OCI-LY1 (cell line): ENCODE measurements at regions not wholly inside any gene's neighbourhood (a gene's known extent, or its start where the extent isn't known, plus 50 kb on each side); places are given as distances from the start of the nearest gene placed in this dataset.

Source experiments
- H2AFZ ChIP-seq: fragments of 200-600 bp; sonication (generic), shearing (Covaris generic); 2 replicates; pipeline ENCODE4 v1.6.0; 2014; ENCODE audit warnings: antibody characterized with exemption, mild to moderate bottlenecking, low read length
- H3F3A ChIP-seq: fragments of 200-600 bp; sonication (generic), shearing (Covaris generic); 2 replicates; pipeline ENCODE4 v1.6.0; 2014; ENCODE audit warnings: mild to moderate bottlenecking, antibody characterized with exemption, low read length, moderate library complexity; ENCODE audit not compliant: insufficient read depth
- H3K27ac ChIP-seq: fragments of 200-600 bp; sonication (generic); 2 replicates; pipeline ENCODE4 v1.5.1; 2014; ENCODE audit warnings: low read length, mixed run types, mild to moderate bottlenecking, low read depth; ENCODE audit not compliant: poor library complexity, severe bottlenecking
- H3K27me3 ChIP-seq: fragments of 200-600 bp; sonication (generic); 2 replicates; pipeline ENCODE4 v1.6.0; 2014; ENCODE audit warnings: antibody characterized with exemption, mild to moderate bottlenecking, low read length, moderate library complexity; ENCODE audit not compliant: insufficient read depth
- H3K36me3 ChIP-seq: fragments of 200-600 bp; sonication (generic); 2 replicates; pipeline ENCODE4 v1.6.1; 2014; ENCODE audit warnings: mild to moderate bottlenecking, antibody characterized with exemption, low read length, moderate library complexity, mixed read lengths; ENCODE audit not compliant: insufficient read depth
- H3K4me1 ChIP-seq: fragments of 200-600 bp; sonication (generic); 2 replicates; pipeline ENCODE4 v1.5.1; 2014; ENCODE audit warnings: mild to moderate bottlenecking, low read length, moderate library complexity; ENCODE audit not compliant: insufficient read depth, severe bottlenecking
- H3K4me2 ChIP-seq: fragments of 200-600 bp; sonication (generic), shearing (Covaris generic); 2 replicates; pipeline ENCODE4 v1.6.1; 2014; ENCODE audit warnings: low read length
- H3K4me3 ChIP-seq: fragments of 200-600 bp; sonication (generic); 2 replicates; pipeline ENCODE4 v1.5.1; 2014; ENCODE audit warnings: low read length, low read depth, mild to moderate bottlenecking, mixed read lengths; ENCODE audit not compliant: poor library complexity, severe bottlenecking
- H3K79me2 ChIP-seq: fragments of 200-600 bp; shearing (Covaris generic); 2 replicates; pipeline ENCODE4 v1.6.1; 2016; ENCODE audit warnings: mixed run types, low read length, mixed read lengths; ENCODE audit not compliant: insufficient read depth
- H3K9ac ChIP-seq: fragments of 200-600 bp; sonication (generic), shearing (Covaris generic); 2 replicates; pipeline ENCODE4 v1.6.1; 2014; ENCODE audit warnings: mild to moderate bottlenecking, low read length, mixed read lengths
- H3K9me2 ChIP-seq: fragments of 200-600 bp; sonication (generic), shearing (Covaris generic); 2 replicates; pipeline ENCODE4 v1.6.1; 2014; ENCODE audit warnings: low read depth, mild to moderate bottlenecking, low read length, mixed read lengths
- H3K9me3 ChIP-seq: fragments of 200-600 bp; shearing (Covaris generic); 2 replicates; pipeline ENCODE4 v1.6.1; 2014; ENCODE audit warnings: low read length, mixed read lengths
- H4K20me1 ChIP-seq: fragments of 200-600 bp; sonication (generic), shearing (Covaris generic); 2 replicates; pipeline ENCODE4 v1.6.0; 2016; ENCODE audit warnings: mild to moderate bottlenecking, low read length; ENCODE audit not compliant: insufficient read depth
- CTCF ChIP-seq: fragments of 200-600 bp; sonication (generic), shearing (Covaris generic); IDR thresholded peaks from 2 replicates; pipeline ENCODE4 v1.5.1; 2017; ENCODE audit warnings: mild to moderate bottlenecking, antibody characterized with exemption, low read length, moderate library complexity, mixed read lengths
- EZH2 ChIP-seq: fragments of 200-600 bp; sonication (generic), shearing (Covaris generic); IDR thresholded peaks from 2 replicates; pipeline ENCODE4 v1.8.0; 2017; ENCODE audit warnings: borderline replicate concordance, mixed run types, mild to moderate bottlenecking, antibody characterized with exemption, low read length, moderate library complexity, mixed read lengths

DNA sequence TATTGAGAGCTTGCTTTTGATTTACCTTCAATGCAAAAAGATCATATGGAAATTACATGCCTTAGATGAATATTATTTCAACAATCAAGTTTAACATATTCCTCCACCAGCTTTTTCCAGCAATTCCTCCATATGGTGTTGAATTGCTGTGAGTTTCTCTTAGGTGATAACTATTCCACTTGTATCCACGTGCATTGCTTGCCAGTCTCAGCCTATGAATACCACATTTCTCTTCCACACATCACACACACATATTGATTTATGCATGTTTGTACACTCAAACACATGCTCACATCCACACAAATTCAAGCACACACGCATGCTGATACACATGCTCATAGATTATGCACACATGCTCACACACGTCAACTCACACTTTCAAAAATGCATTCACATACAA is 770.0 kb upstream of the LINC00305 start:
- no peaks in the 10 kb centered on the region for H3K4me1 ChIP-seq

GRCh38 chr18:64893349-64893748 is 744.5 kb upstream of the LINC00305 start:
- Histone ChIP-seq H3K9ac (no peak overlapping the region), H3F3A (no peaks in the 10 kb centered on the region), H3K79me2 (no peaks in the 10 kb centered on the region), H3K27ac (no peak overlapping the region), H3K9me2 (no peaks in the 10 kb centered on the region), H3K4me3 (no peak overlapping the region), H3K4me1 (no peaks in the 10 kb centered on the region), H3K4me2 (no peak overlapping the region), H2AFZ (no peak overlapping the region), H3K27me3 (no peaks in the 10 kb centered on the region), H4K20me1 (no peaks in the 10 kb centered on the region), H3K9me3 (no peaks in the 10 kb centered on the region), H3K36me3 (no peaks in the 10 kb centered on the region)
- TF ChIP-seq EZH2 (no peak), CTCF (no peak)

More for the DNA sequence above, 770.0 kb upstream of the LINC00305 start:
- Histone ChIP-seq H3K27ac (no peak overlapping the region), H3K79me2 (no peaks in the 10 kb centered on the region), H3K9me3 (no peaks in the 10 kb centered on the region), H3K9ac (no peak overlapping the region), H3F3A (no peaks in the 10 kb centered on the region), H3K27me3 (no peaks in the 10 kb centered on the region), H3K4me2 (no peak overlapping the region), H2AFZ (no peak overlapping the region), H4K20me1 (no peaks in the 10 kb centered on the region), H3K9me2 (no peaks in the 10 kb centered on the region), H3K4me3 (no peak overlapping the region), H3K36me3 (no peaks in the 10 kb centered on the region)
- TF ChIP-seq EZH2 (no peak), CTCF (no peak)

GRCh38 chr18:64888956-64889355 is 740.1 kb upstream of the LINC00305 start:
- Histone ChIP-seq H2AFZ (no peak overlapping the region), H3K9me3 (no peaks in the 10 kb centered on the region), H4K20me1 (no peaks in the 10 kb centered on the region), H3K36me3 (no peaks in the 10 kb centered on the region), H3F3A (no peaks in the 10 kb centered on the region), H3K4me1 (no peaks in the 10 kb centered on the region), H3K9me2 (no peaks in the 10 kb centered on the region), H3K79me2 (no peaks in the 10 kb centered on the region), H3K4me2 (no peak overlapping the region), H3K9ac (no peak overlapping the region), H3K27me3 (no peaks in the 10 kb centered on the region), H3K4me3 (no peak overlapping the region), H3K27ac (no peak overlapping the region)
- TF ChIP-seq CTCF (no peak), EZH2 (no peak)
